NCI-H1417 (cell line): ENCODE measurements at regions not wholly inside any gene's neighbourhood (a gene's known extent, or its start where the extent isn't known, plus 50 kb on each side); places are given as distances from the start of the nearest gene placed in this dataset.

ENCODE experiments used
- DNase-seq, 3 experiments: peaks; one replicate each; lab custom pipeline; 2025; lab: John Stamatoyannopoulos, UW

DNA sequence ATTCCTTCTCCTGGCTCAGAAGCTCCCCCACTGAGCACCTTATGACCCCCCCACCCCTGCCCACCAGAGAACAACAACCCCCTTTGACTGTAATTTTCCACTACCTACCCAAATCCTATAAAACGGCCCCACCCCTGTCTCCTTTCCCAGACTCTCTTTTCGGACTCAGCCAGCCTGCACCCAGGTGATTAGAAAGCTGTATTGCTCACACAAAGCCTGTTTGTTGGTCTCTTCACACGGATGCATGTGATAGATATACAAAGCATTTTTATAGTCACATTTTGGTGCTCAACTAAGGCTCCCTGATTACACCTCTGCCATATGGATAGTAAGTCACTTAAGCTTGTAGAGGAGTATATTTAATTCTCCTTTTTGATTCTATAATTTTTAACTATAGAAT lies 985.8 kb downstream of the REEP3 start:
- DNase-seq: no peak

DNA sequence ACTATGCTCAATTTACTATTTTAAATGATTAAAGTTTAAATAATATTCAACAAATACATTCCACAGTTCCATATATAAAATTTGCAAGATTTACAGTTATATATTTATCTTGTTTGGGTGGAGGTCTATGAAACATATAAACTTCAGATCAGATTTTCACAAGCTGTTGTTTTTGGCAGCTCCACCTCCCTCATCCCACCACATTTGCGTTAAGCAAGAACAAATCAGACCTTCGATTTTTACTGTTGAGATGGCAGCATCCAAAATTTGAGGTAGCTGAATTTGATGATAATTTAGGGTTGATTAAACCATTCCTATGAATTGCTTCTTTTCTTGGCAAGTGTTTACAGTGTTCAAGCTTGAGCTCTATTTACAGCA lies 986.4 kb downstream of the REEP3 start:
- DNase-seq: no peak

DNA sequence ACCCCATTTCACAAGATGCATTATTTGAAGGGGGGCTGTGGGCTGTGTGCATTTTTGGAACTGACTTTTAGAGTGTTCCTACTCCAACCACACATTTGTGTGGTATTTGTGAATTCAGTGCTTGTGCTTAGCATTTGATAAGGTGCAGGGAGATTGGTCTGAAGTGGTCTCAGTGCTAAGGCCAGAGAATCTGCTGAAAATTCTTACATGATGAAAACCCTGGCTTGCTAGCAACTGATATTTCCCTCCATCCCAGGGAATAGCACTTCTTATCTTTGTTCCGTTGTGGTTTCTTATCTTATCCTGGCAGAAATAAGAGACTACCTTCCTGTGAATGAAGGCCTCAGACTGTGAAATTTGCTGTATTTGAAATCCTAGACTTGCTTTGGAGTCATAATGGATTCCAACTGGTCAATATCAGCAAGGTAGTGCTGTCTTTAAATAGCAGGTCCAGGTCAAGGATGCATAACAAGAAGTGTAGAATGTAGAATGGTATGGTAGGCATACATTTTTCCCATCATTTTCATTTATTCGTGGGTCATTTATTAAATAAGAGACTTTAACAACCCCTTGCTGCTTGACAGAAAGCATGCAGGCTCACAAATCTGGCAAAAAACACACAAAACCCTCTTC lies 986.9 kb downstream of the REEP3 start:
- DNase-seq: no peak

GRCh38 chr10:64515970-64516699 lies 994.9 kb downstream of the REEP3 start:
- no peak for DNase-seq

DNA sequence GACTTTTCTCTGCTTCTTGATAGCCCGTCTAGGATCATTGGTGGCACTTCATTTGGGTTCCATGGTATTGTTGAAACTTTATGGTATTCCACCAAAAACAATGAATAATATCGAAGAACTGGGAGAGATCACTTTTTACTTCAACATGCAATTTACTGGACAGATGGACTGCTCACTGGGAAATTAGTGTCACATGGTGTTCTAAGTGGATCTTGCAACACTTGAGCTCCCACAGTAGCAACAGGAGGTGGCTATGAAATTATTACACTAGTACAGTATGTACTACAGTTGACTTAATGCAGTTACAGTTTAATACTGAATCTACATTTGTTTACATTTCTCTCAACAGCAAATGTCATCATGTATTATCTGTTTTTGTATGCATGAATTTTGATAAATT lies 997.3 kb downstream of the REEP3 start:
- DNase-seq: peak in 1 of 3 experiments; percentile 37

GRCh38 chr10:64519427-64519826 lies 998.2 kb downstream of the REEP3 start:
- no peak for DNase-seq

DNA sequence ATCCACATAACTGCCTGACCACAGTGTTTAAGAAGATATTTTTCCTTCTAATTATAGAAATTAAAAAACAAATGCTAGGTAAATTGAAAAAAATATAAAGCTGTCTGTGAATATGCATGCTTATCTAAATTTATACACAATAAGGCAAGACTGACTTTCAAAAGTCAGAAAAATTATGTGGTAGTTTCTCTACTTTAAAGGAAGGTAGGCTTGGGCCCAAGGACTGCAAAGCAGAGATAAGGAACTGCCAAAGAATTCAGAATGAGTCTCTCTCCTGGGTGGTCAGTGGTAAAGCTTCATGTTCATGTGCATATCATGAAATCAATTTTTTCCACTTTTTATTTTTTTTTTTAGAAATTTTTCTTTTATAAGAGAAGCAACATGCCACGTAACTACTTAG lies 998.6 kb downstream of the REEP3 start:
- DNase-seq: no peak

- DNase-seq: no peak
Observed at GRCh38 chr10:64523065-64523759, 1002.0 kb downstream of the REEP3 start.

GRCh38 chr10:64528294-64529002 lies 1007.2 kb downstream of the REEP3 start:
- DNase-seq: no peak

DNA sequence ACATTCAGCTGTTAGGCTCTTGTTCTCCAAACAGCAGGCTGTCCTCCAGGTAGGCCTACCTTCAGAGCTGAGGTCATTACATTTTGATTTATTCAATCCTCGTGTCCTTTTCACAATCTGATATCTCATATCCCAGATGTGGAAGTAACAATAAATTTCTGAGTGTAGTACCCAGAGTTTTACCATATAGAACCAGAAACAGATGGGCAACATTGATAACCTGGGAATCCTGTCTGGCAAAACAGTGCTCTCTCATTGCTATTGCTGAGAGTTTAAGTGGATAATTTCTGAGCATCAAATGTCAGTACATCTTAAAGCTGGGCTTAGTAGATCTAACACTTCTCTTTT lies 1007.8 kb downstream of the REEP3 start:
- DNase-seq: no peak

GRCh38 chr10:64534616-64535015 lies 1013.4 kb downstream of the REEP3 start:
- no peak for DNase-seq

GRCh38 chr10:64535131-64535867 lies 1014.1 kb downstream of the REEP3 start:
- DNase-seq: no peak

DNA sequence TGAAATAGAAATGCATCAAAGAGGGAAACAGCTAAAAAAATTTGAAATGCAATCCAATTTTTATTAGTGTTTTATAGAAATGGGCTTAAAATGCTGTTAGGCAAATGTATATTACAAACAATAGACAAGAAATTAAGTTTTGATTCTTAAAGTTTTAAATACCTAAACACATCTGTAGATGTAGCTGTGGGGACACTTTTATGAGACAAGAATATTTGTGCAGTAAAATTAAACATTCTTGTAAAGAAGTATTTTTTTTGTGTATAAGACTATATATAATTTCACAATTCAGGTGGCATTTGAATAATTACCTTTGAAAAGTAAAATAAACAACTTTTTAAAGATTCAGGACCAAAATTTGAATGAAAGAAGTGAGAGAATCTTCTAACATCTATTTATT lies 1015.9 kb downstream of the REEP3 start:
- no peak for DNase-seq

DNA sequence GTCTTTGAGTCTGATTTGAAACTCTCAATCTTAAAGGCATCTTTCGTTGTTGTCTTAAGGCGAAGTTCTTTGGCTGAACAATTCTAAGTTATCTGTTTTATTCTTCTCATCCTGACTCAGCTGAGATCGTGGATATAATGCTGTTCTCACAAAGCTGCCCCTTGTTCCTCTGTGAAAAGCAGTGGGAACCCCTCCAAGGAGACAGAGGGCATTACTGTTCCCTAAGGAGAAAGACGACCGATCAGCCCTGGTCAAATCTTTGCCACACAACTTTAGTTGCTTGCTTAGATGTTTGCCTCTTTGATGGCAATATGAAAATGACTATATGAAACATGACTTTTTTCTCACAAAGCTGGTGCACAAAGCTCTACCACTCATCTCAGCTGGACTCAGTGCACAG lies 1016.7 kb downstream of the REEP3 start:
- no peak for DNase-seq

GRCh38 chr10:64546073-64546472 lies 1024.9 kb downstream of the REEP3 start:
- DNase-seq: no peak

DNA sequence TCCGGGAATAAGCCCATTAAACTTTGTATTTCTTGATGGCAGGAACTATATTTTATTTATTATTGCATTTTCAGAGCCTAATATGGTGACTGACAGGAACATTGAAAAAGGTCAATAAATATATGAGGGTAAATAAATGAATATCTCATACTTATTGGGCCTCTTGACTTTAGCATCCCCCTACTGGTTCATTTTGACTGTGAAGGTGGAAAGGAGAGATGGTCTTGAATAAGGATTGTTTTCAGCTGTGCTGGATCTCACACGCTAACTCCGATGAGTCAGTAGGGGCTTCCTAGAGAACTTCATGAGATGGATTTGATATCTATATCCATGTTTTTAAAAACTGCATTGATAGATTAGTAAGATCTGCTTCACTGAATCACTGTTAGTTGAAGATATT lies 1026.0 kb downstream of the REEP3 start:
- no peak for DNase-seq

DNA sequence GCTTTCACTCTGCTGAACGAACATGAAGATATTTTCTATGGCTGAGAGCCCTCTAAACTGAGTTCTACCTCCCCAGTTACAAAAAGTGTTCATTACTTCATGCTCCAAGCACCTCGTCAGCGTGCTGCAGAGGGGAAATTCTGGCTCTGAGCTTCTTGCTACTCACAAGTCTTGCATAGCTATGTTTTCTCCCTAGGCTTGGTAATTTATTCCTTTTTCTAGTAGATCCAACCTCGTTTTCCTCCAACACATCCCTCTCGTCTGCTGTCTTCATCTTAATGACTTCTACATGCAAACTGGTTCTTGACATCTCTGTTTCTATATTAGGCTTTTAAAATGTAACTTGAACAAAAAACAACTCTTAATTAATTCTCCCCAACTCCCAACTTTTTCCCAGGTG lies 1034.5 kb downstream of the REEP3 start:
- no peak for DNase-seq

GRCh38 chr10:64558094-64558835 lies 1037.1 kb downstream of the REEP3 start:
- DNase-seq: no peak

- DNase-seq: no peak
Observed at GRCh38 chr10:64571056-64571455, 1049.9 kb downstream of the REEP3 start.

DNA sequence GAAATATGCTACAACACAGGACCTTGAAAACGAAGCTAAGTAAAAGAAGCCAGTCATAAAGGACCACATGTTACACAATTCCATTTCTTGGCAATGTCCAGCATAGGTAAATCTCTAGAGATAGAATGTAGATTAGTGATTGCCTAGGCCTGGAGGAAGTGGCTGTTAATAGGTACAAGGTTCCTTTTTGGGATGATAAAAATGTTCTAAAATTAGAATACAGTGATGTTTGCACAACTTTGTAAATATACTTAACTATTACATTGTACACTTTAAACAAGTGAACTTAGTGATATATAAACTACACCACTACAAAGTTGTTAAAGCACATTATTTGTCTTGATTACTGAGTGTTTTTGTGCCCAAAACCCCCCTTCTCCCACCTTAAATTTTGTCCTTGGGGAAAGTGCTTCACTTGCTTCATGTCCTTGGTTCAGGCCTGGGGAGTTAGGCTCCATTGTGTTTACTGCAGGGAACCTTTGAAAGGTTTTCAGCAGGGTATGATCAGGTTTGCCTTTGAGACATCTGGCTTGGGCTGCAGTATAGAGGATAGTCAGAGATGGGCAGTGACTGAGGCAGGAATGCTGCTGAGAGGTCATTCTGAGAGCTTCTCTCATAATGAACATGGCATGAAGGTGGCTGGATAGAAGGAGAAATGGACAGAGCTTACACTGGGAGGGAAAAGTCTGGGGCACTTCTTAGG lies 1052.6 kb downstream of the REEP3 start:
- no peak for DNase-seq

DNA sequence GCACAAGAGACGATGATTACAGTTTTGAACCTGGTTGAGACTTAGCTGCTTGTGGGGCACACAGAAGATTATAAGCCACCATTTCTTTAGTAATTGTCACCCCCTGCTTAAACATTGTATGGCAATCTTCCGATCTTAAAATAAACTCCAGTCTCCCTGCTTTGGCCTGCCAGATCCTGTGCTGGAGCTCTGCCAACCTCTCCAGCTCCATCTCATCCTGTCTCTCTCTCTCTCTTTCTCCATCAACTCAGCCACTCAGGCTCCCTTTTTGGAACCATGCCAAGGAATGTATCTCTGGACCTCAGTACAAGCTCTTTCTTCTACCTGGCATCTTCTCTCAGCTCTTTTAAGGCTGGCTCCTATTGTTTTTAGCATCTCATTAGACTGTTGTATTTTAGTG lies 1053.2 kb downstream of the REEP3 start:
- DNase-seq: peak in 2 of 3 experiments; percentile 17 to 68
